ENCODE measurements at regions not wholly inside any gene's neighbourhood (a gene's known extent, or its start where the extent isn't known, plus 50 kb on each side); places are given as distances from the start of the nearest gene placed in this dataset.
A peak's percentile ranks its signal among the peaks of the same experiment; 100 is the strongest.
"Not testable (repeated sequence)": the region's sequence is repeated elsewhere in the genome, so short reads cannot be mapped to it uniquely, and the experiment has no call there.

DNA sequence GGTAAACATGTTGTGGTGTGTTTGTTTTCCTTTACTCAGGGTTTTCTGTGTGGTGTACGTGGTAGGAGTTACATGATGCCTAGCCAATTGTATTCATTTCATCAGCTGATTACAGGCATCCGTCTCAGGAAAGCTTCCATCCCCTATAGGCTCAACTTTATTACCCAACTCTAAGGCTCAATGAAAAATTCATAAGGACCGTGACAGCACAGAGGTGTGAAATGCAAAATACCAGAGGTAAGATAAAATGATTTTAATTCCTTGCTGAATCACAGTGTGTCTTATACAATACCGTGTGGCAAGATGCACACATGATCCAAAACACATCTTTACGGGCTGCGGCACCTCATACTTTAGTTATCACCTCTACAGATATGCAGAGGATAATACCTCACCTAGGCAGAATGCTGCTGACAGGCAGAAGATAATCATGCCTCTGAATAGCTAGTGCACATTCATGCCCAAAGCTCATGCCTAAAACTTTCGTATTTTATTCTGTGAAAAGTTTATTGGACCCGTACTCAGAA, 87.2 kb upstream of the DIO2 start:
- DNase-seq (ENCODE audit: low read depth) = no peak

DNA sequence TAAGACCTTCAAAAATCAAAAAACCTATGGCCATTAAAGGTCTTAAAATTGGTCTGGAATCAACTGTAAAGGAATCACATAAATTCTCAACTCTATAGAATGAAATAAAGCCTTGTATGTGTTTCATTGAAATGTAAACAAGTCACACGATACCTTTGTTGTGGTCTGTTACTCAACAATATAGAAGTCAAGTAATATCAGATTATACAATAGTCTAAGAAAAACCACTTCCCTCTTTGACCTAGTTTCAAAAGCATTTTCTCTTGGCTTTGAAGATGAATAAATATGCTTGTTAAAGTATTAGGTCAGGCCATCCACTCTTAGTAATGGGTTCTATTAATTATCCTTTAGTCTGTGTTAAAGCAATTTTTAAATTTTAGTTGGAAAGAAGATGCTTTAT, 79.8 kb upstream of the DIO2 start:
- DNase-seq (ENCODE audit: low read depth) = no peak

DNA sequence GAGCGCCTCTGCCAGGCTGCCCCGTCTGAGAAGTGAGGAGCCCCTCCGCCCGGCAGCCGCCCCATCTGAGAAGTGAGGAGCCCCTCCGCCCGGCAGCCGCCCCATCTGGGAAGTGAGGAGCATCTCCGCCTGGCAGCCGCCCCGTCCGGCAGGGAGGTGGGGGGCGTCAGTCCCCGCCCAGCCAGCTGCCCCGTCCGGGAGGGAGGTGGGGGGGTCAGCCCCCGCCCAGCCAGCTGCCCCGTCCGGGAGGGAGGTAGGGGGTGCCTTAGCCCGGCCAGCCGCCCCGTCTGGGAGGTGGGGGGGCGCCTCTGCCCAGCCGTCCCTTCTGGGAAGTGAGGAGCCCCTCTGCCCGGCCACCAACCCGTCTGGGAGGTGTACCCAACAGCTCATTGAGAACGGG, 75.4 kb upstream of the DIO2 start:
- DNase-seq (ENCODE audit: low read depth) = not testable (repeated sequence)

DNA sequence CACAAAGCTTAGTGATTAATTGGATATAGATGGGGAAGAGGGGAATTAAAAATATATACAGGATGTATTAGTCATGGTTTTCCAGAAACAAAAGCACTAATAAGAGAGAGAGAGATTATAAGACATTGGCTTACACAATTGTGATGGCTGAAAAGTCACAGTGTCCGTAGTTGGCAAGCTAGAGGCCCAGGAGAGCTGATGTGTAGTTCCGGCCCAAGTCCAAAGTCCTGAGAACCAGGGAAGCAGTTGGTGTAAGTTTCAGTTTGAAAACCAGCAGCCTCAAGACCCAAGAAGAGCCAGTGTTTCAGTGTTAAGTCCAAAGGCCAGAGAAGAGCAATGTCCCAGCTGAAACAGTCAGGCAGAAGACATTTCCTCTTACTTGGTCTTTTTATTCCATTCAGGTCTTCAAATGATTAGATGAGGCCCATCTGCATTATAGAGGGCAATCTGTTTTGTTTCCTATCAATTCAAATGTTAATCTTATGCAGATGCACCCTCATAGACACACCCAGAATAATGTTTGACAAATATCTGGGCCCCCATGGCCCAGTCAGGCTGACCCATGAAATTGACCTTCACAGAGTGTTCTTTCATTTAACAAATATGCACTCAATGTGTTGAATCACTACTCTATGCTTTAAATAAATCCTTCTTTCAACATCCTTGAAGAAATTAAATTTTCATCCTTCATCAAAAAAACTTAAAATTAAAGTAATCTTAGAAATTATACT, 67.2 kb upstream of the DIO2 start:
- DNase-seq (ENCODE audit: low read depth) = peak; percentile 55

DNA sequence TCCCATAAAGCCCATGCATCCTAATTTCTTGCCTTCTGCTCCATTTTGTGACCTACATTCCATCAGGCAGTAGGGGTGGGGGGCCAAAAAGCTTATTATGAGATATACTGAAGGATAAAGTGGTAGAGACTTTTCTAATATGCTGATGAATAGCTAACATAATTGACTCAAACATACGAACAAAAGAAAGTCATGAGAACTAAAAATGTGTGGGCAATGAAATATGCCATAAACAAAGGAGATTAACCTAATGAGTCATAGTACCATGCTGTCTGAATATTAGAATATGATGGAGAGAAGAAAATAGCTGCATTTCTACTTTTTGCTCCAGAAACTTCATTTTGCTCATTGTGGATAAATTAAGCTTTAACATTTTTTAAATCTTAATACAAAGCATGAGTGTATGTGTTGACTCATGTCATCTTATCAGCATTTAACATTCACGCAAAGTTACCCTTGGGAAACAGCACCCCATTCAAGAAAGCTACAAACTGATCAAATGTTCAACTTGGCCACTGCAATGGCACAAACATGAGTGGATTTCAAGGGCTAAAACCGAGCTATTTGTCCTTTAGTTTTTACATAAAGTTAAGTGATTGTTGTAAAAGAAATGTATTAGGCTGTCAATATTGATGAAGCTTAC, 64.0 kb upstream of the DIO2 start:
- DNase-seq (ENCODE audit: low read depth) = peak; percentile 67

DNA sequence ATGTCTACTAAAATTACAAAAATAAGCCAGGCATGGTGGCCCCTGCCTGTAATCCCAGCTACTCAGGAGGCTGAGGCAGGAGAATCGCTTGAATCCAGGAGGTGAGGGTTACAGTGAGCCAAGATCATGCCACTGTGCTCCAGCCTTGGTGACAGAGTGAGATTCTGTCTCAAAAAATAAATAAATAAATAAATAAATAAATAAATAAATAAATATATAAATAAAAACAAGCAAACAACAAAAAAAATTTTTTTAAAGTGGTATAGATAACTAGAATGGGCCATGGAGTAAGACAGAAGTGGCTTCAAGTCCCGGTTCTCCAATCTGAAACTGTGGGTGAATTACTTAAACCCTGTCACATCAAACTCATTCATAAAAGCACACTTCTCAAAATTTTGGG, 63.0 kb upstream of the DIO2 start:
- not testable (repeated sequence) for DNase-seq (ENCODE audit: low read depth)

DNA sequence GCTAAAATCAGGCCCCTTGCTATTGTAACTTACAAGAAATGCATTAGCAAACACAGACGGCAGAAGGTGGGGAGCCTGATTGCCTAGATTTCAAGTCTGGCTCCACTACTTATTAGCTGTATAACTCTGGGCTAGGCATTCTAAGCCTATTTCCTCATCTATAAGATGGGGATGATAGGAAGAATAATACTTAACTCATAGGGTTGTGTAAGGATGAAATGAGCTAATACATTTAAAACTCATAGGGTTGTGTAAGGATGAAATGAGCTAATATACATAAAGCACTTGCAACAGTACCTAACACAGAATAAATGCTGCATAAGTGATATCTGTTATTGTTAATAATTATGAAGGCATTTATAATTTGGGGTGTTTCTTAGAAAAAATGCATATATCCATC, 60.1 kb upstream of the DIO2 start:
- DNase-seq (ENCODE audit: low read depth) = no peak

DNA sequence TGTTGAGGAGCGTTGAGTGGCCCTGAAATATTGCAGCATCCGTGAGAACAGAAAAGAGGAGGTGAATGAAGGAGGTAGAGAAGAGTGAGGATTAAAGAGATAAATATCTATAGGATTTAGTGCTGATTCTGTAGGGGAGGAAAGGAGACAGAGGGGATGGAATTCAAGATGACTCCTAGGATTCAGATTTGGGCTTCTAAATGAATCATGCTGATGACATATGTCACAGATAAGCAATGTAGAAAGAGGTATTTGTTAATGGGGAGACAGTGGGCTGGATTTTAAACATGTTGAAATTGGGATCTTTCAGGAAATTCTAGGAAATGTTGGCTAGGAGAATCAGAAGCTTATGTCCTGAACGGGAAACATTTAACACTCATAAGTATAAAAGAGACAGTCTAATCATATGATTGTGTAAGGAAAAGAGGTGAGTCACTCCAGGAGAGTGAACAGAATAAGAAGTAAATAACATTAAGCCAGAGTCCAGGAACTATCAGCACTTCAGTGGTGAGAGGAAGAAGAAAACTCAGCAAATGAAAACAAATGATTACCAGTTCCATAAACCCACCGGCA, 58.1 kb upstream of the DIO2 start:
- peak; percentile 54 for DNase-seq (ENCODE audit: low read depth)

DNA sequence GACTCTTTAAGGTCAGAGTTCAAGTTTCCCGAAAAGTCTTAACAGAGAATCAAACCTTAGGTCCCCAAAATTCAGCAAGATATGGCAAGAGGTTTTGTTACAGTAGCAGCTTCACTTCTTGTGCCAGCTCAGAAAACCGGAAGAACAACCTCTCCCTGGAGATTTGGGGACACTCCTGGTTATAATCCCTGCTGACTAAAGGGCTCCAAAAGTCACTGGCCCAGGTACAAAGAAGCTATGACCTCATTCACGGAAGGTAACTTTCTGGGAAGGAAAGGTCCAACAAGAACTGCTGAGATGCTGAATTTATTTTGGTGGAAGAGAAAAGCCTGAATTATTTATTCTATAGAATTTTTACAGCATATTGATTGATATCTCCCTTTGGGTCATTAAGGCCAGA, 55.6 kb upstream of the DIO2 start:
- DNase-seq (ENCODE audit: low read depth) = no peak

DNA sequence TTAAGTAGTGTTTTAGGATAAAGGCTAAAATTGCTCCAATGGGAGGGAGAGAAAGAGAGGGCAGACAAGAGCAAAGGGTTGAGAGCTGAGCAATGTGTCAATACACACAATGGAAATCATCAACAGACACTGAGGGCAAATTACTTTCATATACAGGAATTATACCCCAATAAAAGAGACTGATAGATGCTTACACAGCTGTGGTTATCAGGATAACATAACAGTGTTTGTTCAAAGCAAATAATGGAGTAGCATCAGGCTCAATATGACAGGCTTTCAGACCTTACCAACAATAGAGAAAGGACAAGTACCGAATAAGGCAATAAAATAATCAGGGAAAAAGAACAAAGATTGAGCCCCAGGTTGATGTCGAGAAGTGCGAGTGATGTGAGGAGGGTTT, 53.4 kb upstream of the DIO2 start:
- no peak for DNase-seq (ENCODE audit: low read depth)
